NB4 (cell line): ENCODE measurements at regions not wholly inside any gene's neighbourhood (a gene's known extent, or its start where the extent isn't known, plus 50 kb on each side); places are given as distances from the start of the nearest gene placed in this dataset.

Experiments used
- POLR2A ChIP-seq: IDR thresholded peaks from 2 replicates; pipeline ENCODE4 v1.6.1; 2011; ENCODE audit warnings: mild to moderate bottlenecking; ENCODE audit not compliant: insufficient read length; ENCODE audit errors: extremely low read depth
- TF ChIP-seq, protein P1 (sequence below): IDR thresholded peaks from one replicate; pipeline ENCODE4 v1.5.1; 2012; ENCODE audit warnings: low read depth, low read length
- TF ChIP-seq, protein P2 (sequence below): IDR thresholded peaks from 2 replicates; pipeline ENCODE4 v1.6.1; 2011; ENCODE audit warnings: low read depth, low read length

DNA sequence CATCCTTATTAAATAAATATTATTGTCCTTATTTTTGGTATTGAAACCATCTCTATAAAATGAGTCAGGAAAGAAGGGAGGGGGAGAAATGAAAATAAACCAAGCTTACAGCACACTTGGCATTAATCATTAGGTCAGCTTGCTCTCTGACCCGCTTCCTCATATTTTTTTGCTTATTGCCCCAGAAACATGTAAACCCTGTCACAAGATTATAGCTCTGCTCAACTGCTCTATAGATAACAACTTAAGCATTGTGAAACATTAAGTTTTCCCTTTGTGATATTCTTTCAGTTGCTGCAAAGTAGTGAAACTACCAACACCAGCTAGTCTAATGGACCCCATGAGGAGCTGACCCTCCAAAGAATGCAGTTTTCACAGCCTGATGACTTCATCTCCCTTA is 819.5 kb downstream of the SLC16A7 start:
- TF ChIP-seq, protein P1, sequence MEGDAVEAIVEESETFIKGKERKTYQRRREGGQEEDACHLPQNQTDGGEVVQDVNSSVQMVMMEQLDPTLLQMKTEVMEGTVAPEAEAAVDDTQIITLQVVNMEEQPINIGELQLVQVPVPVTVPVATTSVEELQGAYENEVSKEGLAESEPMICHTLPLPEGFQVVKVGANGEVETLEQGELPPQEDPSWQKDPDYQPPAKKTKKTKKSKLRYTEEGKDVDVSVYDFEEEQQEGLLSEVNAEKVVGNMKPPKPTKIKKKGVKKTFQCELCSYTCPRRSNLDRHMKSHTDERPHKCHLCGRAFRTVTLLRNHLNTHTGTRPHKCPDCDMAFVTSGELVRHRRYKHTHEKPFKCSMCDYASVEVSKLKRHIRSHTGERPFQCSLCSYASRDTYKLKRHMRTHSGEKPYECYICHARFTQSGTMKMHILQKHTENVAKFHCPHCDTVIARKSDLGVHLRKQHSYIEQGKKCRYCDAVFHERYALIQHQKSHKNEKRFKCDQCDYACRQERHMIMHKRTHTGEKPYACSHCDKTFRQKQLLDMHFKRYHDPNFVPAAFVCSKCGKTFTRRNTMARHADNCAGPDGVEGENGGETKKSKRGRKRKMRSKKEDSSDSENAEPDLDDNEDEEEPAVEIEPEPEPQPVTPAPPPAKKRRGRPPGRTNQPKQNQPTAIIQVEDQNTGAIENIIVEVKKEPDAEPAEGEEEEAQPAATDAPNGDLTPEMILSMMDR = no peak
- no peak for TF ChIP-seq POLR2A
- TF ChIP-seq, protein P2, sequence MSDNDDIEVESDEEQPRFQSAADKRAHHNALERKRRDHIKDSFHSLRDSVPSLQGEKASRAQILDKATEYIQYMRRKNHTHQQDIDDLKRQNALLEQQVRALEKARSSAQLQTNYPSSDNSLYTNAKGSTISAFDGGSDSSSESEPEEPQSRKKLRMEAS = no peak
